Activated T-helper 1 cell treated with anti-CD3 and anti-CD28 coated beads, Interleukin-12 subunit alpha, Interleukin-12 subunit beta, Interleukin-2, Interleukin-4 antibody, amounts not matched to agents 30 ng/mL and 10 ng/mL and 1 ng/mL, durations not matched to agents 14 hours and 24 hours and 36 hours (primary cell): ENCODE measurements at regions not wholly inside any gene's neighbourhood (a gene's known extent, or its start where the extent isn't known, plus 50 kb on each side); places are given as distances from the start of the nearest gene placed in this dataset.
A peak's percentile ranks its signal among the peaks of the same experiment; 100 is the strongest.

Source experiments
- DNase-seq: peaks from one replicate; pipeline ENCODE4 v3.0.0; 2021; ENCODE audit warnings: low spot score
- H3K27ac Mint-ChIP-seq: one replicate; pipeline ENCODE4 v1.8.0; 2021; ENCODE audit warnings: mild to moderate bottlenecking, mixed read lengths
- H3K27me3 Mint-ChIP-seq: one replicate; pipeline ENCODE4 v1.8.0; 2022; ENCODE audit warnings: mild to moderate bottlenecking, moderate library complexity, mixed read lengths; ENCODE audit not compliant: insufficient read depth
- H3K36me3 Mint-ChIP-seq: one replicate; pipeline ENCODE4 v1.8.0; 2021; ENCODE audit warnings: low read depth, mixed read lengths
- H3K4me1 Mint-ChIP-seq: one replicate; pipeline ENCODE4 v1.8.0; 2021; ENCODE audit warnings: low read depth, mixed read lengths
- H3K4me3 Mint-ChIP-seq: one replicate; pipeline ENCODE4 v1.8.0; 2021; ENCODE audit warnings: mild to moderate bottlenecking, moderate library complexity, mixed read lengths
- H3K9me3 Mint-ChIP-seq: one replicate; pipeline ENCODE4 v1.8.0; 2021; ENCODE audit warnings: mixed read lengths
- intact Hi-C: fragments of 100-400 bp; cut with micrococcal nuclease; formaldehyde crosslinking; loops from one replicate; pipeline ENCODE4 v1.15.1; 2024

- H3K4me3 Mint-ChIP-seq: no peak overlapping the region
- peaks cover 3% of the 10 kb centered on the region for H3K9me3 Mint-ChIP-seq
- H3K27ac Mint-ChIP-seq: no peak overlapping the region
- H3K36me3 Mint-ChIP-seq: no peaks in the 10 kb centered on the region
- intact Hi-C loops: no loop called here
- H3K27me3 Mint-ChIP-seq: no peaks in the 10 kb centered on the region
- no peak for DNase-seq
- no peaks in the 10 kb centered on the region for H3K4me1 Mint-ChIP-seq
These were observed 267.7 kb upstream of the ZFHX3 start for GRCh38 chr16:73315645-73316044.

GRCh38 chr16:73313950-73314349 is 266.0 kb upstream of the ZFHX3 start:
- peaks cover 5% of the 10 kb centered on the region for H3K9me3 Mint-ChIP-seq
- H3K4me1 Mint-ChIP-seq: no peaks in the 10 kb centered on the region
- intact Hi-C loops: no loop called here
- no peaks in the 10 kb centered on the region for H3K27me3 Mint-ChIP-seq
- no peak for DNase-seq
- H3K36me3 Mint-ChIP-seq: no peaks in the 10 kb centered on the region
- no peak overlapping the region for H3K4me3 Mint-ChIP-seq
- H3K27ac Mint-ChIP-seq: no peak overlapping the region

GRCh38 chr16:73311857-73312723 is 264.2 kb upstream of the ZFHX3 start:
- Mint-ChIP-seq H3K4me3 (no peak overlapping the region), H3K36me3 (no peaks in the 10 kb centered on the region), H3K27me3 (no peaks in the 10 kb centered on the region), H3K9me3 (peaks cover 5% of the 10 kb centered on the region), H3K4me1 (no peaks in the 10 kb centered on the region), H3K27ac (no peak overlapping the region)
- DNase-seq: no peak
- intact Hi-C loops: no loop called here

- no peaks in the 10 kb centered on the region for H3K4me1 Mint-ChIP-seq
- DNase-seq: no peak
- no peaks in the 10 kb centered on the region for H3K27me3 Mint-ChIP-seq
- intact Hi-C loops: no loop called here
- H3K4me3 Mint-ChIP-seq: no peak overlapping the region
- H3K36me3 Mint-ChIP-seq: no peaks in the 10 kb centered on the region
- H3K27ac Mint-ChIP-seq: no peak overlapping the region
- peaks cover 5% of the 10 kb centered on the region for H3K9me3 Mint-ChIP-seq
These were observed 260.8 kb upstream of the ZFHX3 start for GRCh38 chr16:73308771-73309170.

GRCh38 chr16:73306901-73307413 is 259.0 kb upstream of the ZFHX3 start:
- Mint-ChIP-seq H3K27ac (no peak overlapping the region), H3K4me1 (no peaks in the 10 kb centered on the region), H3K36me3 (no peaks in the 10 kb centered on the region), H3K9me3 (peaks cover 5% of the 10 kb centered on the region), H3K4me3 (no peak overlapping the region), H3K27me3 (no peaks in the 10 kb centered on the region)
- intact Hi-C loops: no loop called here
- DNase-seq: no peak

GRCh38 chr16:73304008-73304774 is 256.3 kb upstream of the ZFHX3 start:
- Mint-ChIP-seq H3K36me3 (no peaks in the 10 kb centered on the region), H3K27me3 (no peaks in the 10 kb centered on the region), H3K9me3 (peaks cover 2% of the 10 kb centered on the region), H3K4me3 (no peak overlapping the region), H3K27ac (no peak overlapping the region), H3K4me1 (no peaks in the 10 kb centered on the region)
- intact Hi-C loops: no loop called here
- DNase-seq: no peak

GRCh38 chr16:73302942-73303341 is 255.0 kb upstream of the ZFHX3 start:
- peaks cover 10% of the 10 kb centered on the region for H3K4me1 Mint-ChIP-seq
- H3K36me3 Mint-ChIP-seq: no peaks in the 10 kb centered on the region
- no peak overlapping the region for H3K4me3 Mint-ChIP-seq
- no peaks in the 10 kb centered on the region for H3K27me3 Mint-ChIP-seq
- no peaks in the 10 kb centered on the region for H3K9me3 Mint-ChIP-seq
- DNase-seq: no peak
- H3K27ac Mint-ChIP-seq: no peak overlapping the region
- intact Hi-C loops: no loop called here

GRCh38 chr16:73301984-73302383 is 254.1 kb upstream of the ZFHX3 start:
- no peak overlapping the region for H3K27ac Mint-ChIP-seq
- H3K4me3 Mint-ChIP-seq: no peak overlapping the region
- H3K4me1 Mint-ChIP-seq: peaks cover 10% of the 10 kb centered on the region
- no peaks in the 10 kb centered on the region for H3K27me3 Mint-ChIP-seq
- no peak for DNase-seq
- intact Hi-C loops: no loop called here
- H3K36me3 Mint-ChIP-seq: no peaks in the 10 kb centered on the region
- H3K9me3 Mint-ChIP-seq: no peaks in the 10 kb centered on the region

GRCh38 chr16:73299346-73299745 is 251.4 kb upstream of the ZFHX3 start:
- H3K9me3 Mint-ChIP-seq: no peaks in the 10 kb centered on the region
- H3K36me3 Mint-ChIP-seq: no peaks in the 10 kb centered on the region
- H3K4me3 Mint-ChIP-seq: no peak overlapping the region
- no peak overlapping the region for H3K27ac Mint-ChIP-seq
- no peak for DNase-seq
- intact Hi-C loops: no loop called here
- no peaks in the 10 kb centered on the region for H3K27me3 Mint-ChIP-seq
- H3K4me1 Mint-ChIP-seq: peaks cover 10% of the 10 kb centered on the region

- intact Hi-C loops: no loop called here
- no peaks in the 10 kb centered on the region for H3K9me3 Mint-ChIP-seq
- no peak overlapping the region for H3K4me3 Mint-ChIP-seq
- peak; percentile 3 for DNase-seq
- H3K4me1 Mint-ChIP-seq: peaks cover 10% of the 10 kb centered on the region
- H3K36me3 Mint-ChIP-seq: no peaks in the 10 kb centered on the region
- no peaks in the 10 kb centered on the region for H3K27me3 Mint-ChIP-seq
- H3K27ac Mint-ChIP-seq: no peak overlapping the region
These were observed 250.6 kb upstream of the ZFHX3 start for GRCh38 chr16:73298562-73298961.

- Mint-ChIP-seq H3K9me3 (peaks cover 6% of the 10 kb centered on the region), H3K27ac (no peak overlapping the region), H3K4me3 (no peak overlapping the region), H3K27me3 (no peaks in the 10 kb centered on the region), H3K4me1 (no peaks in the 10 kb centered on the region), H3K36me3 (no peaks in the 10 kb centered on the region)
- DNase-seq: no peak
- intact Hi-C loops: no loop called here
These were observed 242.3 kb upstream of the ZFHX3 start for GRCh38 chr16:73290258-73290657.

- H3K36me3 Mint-ChIP-seq: no peaks in the 10 kb centered on the region
- intact Hi-C loops: no loop called here
- no peaks in the 10 kb centered on the region for H3K27me3 Mint-ChIP-seq
These were observed 241.3 kb upstream of the ZFHX3 start for GRCh38 chr16:73289232-73289631.

GRCh38 chr16:73288520-73288919 is 240.6 kb upstream of the ZFHX3 start:
- Mint-ChIP-seq H3K27ac (no peak overlapping the region), H3K27me3 (no peaks in the 10 kb centered on the region), H3K9me3 (peaks cover 6% of the 10 kb centered on the region), H3K4me3 (no peak overlapping the region), H3K36me3 (no peaks in the 10 kb centered on the region), H3K4me1 (no peaks in the 10 kb centered on the region)
- intact Hi-C loops: no loop called here
- no peak for DNase-seq

More at GRCh38 chr16:73289232-73289631, 241.3 kb upstream of the ZFHX3 start:
- Mint-ChIP-seq H3K4me1 (no peaks in the 10 kb centered on the region), H3K9me3 (peaks cover 6% of the 10 kb centered on the region), H3K27ac (no peak overlapping the region), H3K4me3 (no peak overlapping the region)
- no peak for DNase-seq
